Kidney epithelial cell (primary cell): ENCODE measurements at regions not wholly inside any gene's neighbourhood (a gene's known extent, or its start where the extent isn't known, plus 50 kb on each side); places are given as distances from the start of the nearest gene placed in this dataset.

Experiments used
- DNase-seq: peaks from one replicate; pipeline ENCODE4 v3.0.0-alpha.2; 2010; ENCODE audit warnings: low read depth
- H3K27me3 ChIP-seq: 2 replicates; pipeline ENCODE4 v1.6.0; 2011; ENCODE audit warnings: low read length; ENCODE audit not compliant: control insufficient read depth, insufficient read depth
- H3K36me3 ChIP-seq: 2 replicates; pipeline ENCODE4 v1.5.1; 2011; ENCODE audit warnings: low read length; ENCODE audit not compliant: control insufficient read depth, insufficient read depth
- H3K4me3 ChIP-seq: 2 replicates; pipeline ENCODE4 v1.5.1; 2011; ENCODE audit warnings: low read depth, mild to moderate bottlenecking, control low read depth, low read length
- TF ChIP-seq, protein P1 (sequence below): IDR thresholded peaks from 2 replicates; pipeline ENCODE4 v1.5.1; 2011; ENCODE audit warnings: mild to moderate bottlenecking, moderate library complexity, low read length, control low read depth, inconsistent platforms; ENCODE audit not compliant: insufficient read depth, poor library complexity, severe bottlenecking

DNA sequence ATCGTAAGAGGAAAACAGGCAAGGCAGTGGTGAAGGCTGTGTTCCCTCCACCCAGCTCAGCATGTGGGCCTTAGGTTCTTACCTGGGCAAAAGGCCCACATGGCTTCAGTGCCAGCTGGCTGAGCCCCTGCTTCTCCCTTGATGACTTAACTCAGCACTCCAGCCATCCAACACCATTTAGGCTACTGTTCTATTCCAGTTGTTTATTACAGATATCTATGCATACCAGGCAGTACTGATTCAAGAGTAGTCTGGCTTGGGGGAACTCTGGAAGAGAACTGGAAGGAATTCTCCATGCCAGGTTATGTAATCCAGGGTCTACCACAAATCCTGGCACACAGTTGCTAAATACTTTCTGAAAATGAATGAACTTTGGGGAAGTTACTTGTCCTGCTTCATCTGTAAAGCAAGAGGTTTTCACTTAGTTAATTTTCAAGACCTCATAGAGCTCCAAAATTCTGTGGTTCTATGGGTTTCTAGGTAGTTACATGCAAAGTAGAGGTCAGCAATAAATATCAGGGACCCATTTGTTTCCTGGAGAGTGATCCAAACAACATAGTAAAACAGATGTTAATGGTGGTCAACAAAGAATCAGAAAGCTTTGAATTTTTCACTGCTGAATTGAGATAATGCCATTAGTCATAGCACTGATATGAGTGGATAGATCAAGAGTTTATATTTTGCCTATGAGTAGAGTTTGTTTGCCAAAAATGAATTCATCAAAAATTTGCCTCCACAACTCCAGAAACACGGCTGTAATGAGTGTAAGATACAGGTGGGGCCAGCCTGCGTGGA is 88.2 kb upstream of the OSMR start:
- no peak for DNase-seq
- TF ChIP-seq, protein P1, sequence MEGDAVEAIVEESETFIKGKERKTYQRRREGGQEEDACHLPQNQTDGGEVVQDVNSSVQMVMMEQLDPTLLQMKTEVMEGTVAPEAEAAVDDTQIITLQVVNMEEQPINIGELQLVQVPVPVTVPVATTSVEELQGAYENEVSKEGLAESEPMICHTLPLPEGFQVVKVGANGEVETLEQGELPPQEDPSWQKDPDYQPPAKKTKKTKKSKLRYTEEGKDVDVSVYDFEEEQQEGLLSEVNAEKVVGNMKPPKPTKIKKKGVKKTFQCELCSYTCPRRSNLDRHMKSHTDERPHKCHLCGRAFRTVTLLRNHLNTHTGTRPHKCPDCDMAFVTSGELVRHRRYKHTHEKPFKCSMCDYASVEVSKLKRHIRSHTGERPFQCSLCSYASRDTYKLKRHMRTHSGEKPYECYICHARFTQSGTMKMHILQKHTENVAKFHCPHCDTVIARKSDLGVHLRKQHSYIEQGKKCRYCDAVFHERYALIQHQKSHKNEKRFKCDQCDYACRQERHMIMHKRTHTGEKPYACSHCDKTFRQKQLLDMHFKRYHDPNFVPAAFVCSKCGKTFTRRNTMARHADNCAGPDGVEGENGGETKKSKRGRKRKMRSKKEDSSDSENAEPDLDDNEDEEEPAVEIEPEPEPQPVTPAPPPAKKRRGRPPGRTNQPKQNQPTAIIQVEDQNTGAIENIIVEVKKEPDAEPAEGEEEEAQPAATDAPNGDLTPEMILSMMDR, result no peak
- H3K27me3 ChIP-seq, result no peaks in the 10 kb centered on the region

DNA sequence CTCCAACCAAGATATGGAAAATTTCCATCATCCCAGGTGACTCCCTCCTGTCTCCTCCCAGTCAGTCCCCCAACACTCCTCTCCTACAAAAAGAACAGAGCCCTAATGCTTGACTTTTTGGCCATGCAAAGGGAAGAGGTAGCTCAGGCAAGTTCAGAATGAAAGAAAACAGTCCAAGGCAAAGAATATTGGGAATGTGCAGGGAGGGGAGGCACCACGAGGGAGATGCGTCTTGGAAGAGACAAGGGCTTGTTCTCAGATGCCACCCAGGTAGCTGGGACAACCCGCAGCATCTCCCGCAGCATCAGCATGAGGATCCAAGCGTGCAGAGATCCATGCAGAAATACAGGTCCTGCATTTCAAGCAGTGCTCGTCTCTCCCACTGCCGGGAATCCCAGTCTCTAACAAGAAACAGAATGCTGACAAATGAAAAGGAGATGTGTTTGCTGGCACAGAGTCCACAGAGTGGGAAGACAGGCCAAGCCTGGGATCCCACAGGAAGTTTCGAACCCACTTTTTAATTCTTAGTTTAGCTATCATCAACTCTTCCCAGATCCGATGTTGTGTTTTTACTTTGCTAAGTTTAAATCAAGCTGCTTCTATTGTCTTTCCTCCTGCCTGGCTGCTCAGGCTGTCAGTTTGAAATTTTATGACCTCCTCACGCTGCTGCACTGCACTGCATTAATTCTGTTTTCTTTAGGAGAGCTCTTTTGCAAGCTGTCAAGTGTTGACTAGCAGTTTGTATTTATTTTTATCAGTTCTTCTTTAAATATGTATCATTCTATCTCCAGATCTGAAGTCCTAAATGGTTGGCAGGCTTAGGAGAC is 86.8 kb upstream of the OSMR start:
- Histone ChIP-seq H3K36me3 (peaks cover 1% of the 10 kb centered on the region), H3K27me3 (no peaks in the 10 kb centered on the region), H3K4me3 (no peak overlapping the region)
- TF ChIP-seq, protein P1, result no peak
- DNase-seq, result no peak

More for the DNA sequence above, 88.2 kb upstream of the OSMR start:
- Histone ChIP-seq H3K4me3 (no peak overlapping the region), H3K36me3 (peaks cover 1% of the 10 kb centered on the region)

- Histone ChIP-seq H3K4me3 (no peak overlapping the region), H3K27me3 (no peaks in the 10 kb centered on the region), H3K36me3 (no peaks in the 10 kb centered on the region)
- TF ChIP-seq, protein P1, result no peak
- DNase-seq, result no peak
Measured at GRCh38 chr5:38764937-38765391, 80.8 kb upstream of the OSMR start.

DNA sequence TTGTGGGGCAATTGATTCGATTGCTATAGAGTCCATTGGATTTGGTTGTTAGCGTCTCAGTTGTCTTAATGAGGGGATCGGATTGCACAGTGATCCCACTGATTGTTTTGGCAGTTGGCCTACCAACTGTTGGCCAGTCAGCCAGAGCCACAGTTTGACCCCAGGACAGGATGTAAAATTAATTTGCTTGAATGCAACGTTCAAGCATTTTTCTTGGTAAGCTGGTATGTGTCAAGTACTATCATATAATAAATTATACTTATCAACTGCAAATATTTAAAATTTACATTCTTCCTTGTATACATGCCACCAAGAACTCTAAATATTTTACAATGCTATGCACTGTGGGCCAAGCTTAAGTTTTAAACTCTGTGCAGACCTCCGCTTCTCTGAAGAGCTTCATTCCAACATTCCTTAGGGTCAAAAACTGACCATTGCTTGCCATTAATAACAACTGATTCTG is 80.4 kb upstream of the OSMR start:
- no peak for DNase-seq
- TF ChIP-seq, protein P1, result no peak
- Histone ChIP-seq H3K27me3 (no peaks in the 10 kb centered on the region), H3K36me3 (no peaks in the 10 kb centered on the region), H3K4me3 (no peak overlapping the region)

- TF ChIP-seq, protein P1, result no peak
- DNase-seq, result no peak
- no peaks in the 10 kb centered on the region for H3K27me3 ChIP-seq
- H3K4me3 ChIP-seq, result no peak overlapping the region
- H3K36me3 ChIP-seq, result no peaks in the 10 kb centered on the region
Measured at GRCh38 chr5:38766151-38766550, 79.7 kb upstream of the OSMR start.
